ENCODE measurements at regions not wholly inside any gene's neighbourhood (a gene's known extent, or its start where the extent isn't known, plus 50 kb on each side); places are given as distances from the start of the nearest gene placed in this dataset.
"Not testable (repeated sequence)": the region's sequence is repeated elsewhere in the genome, so short reads cannot be mapped to it uniquely, and the experiment has no call there.

DNA sequence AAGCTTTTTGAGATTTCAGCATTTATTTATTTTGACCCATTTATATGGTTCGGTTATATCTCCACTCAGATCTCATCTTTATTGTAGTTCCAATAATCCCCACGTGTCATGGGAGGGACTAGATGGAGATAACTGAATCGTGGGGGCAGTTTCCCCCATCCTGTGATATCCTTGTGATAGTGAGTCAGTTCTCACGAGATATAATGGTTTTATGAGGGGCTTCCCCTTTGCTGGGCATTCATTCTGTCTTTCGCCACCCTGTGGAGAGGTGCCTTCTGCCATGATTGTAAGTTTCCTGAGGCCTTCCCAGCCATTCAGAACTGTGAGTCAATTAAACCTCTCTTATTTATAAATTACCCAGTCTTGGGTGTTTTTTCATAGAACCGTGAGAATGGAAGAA lies 96.5 kb upstream of the PCSK1 start:
- no peak for FAIRE-seq

DNA sequence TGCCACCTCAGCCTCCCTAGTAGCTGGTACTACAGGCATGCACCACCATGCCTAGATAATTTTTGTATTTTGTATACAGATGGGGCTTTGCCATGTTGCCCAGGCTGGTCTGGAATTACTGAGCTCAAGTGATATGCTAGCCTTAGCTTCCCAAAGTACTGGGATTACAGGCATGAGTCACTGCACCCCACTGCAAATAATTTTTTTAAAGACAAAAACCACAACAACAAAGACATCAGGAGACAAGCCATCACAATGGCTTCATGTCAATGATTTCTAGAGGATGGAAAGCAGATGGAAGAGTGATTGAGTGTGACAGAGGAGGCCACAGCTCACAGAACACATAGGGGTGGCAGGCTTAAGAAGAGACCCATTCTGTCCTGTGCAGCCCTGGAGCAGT lies 97.9 kb upstream of the PCSK1 start:
- no peak for FAIRE-seq

DNA sequence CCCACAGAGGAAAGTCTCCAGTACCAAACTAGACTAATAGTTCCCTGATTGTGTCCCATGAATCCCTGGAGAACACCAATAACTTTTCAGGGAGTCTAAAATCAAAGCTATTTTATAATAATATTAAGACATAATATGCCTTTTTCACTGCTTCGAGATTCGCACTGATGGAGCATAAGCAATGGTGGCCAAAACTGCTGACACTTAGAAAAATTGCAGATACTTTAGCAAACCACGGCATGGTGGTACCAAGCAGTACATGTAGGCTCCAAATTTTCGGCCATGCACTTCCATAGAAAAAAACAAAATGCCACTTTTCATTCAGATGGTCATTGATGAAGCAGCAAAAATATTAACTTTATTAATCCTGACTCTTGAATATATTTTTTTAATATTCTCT lies 100.3 kb upstream of the PCSK1 start:
- FAIRE-seq: no peak

DNA sequence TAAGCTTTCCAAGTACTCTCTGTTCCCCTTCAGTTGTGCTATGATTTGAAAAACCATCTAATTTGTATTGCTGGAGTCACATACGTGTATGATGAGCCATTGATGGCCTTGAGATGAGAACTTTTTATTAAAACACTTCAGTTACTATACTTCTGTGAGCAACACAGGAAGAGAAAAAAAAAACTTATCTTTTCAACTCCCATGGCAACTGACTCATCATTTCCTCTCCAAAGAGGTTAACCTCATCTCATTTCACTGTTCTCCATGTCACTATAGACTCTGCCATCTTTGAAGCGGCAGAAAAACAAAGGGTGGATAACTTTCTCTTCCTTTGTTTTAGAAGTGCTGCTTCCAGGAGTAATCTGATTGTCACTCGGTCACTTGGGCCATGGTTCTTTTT lies 104.3 kb upstream of the PCSK1 start:
- no peak for FAIRE-seq

GRCh38 chr5:96538808-96539250 lies 105.8 kb upstream of the PCSK1 start:
- FAIRE-seq: peak; percentile 24

- FAIRE-seq: no peak
Observed at GRCh38 chr5:96546120-96546519, 113.1 kb upstream of the PCSK1 start.

DNA sequence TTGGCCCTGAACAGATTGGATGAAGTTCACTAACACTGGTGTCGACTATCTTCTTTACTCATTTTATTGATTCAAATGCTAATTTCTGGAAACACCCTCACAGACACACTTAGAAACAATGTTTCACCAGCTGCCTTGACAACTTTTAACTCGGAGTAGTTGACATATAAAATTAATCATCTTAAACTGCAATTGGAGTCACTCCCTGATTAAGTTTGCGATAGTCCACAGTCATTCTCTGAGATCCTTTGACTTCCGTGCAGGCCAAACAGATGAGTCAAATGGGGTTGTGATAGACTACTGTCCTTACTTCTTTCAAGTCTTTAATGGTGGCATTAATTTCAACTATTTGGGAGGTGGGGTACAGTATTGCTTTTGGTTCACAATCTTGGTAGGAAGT lies 114.4 kb upstream of the PCSK1 start:
- no peak for FAIRE-seq

GRCh38 chr5:96548905-96549304 lies 113.3 kb upstream of the CAST start:
- FAIRE-seq: no peak

DNA sequence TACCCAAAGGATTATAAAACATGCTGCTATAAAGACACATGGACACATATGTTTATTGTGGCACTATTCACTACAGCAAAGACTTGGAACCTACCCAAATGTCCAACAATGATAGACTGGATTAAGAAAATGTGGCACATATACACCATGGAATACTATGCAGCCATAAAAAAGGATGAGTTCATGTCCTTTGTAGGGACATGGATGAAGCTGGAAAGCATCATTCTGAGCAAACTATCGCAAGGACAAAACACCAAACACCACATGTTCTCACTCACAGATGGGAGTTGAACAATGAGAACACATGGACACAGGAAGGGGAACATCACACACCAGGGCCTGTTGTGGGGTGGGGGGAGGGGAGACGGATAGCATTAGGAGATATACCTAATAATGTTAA lies 101.3 kb upstream of the CAST start:
- not testable (repeated sequence) for FAIRE-seq

- FAIRE-seq: no peak
Observed at GRCh38 chr5:96562614-96563013, 99.6 kb upstream of the CAST start.

- no peak for FAIRE-seq
Observed at GRCh38 chr5:96563816-96564215, 98.4 kb upstream of the CAST start.

- peak; percentile 90 for FAIRE-seq
Observed at GRCh38 chr5:96565582-96566265, 96.5 kb upstream of the CAST start.

GRCh38 chr5:96566833-96567587 lies 95.2 kb upstream of the CAST start:
- no peak for FAIRE-seq

- no peak for FAIRE-seq
Observed at GRCh38 chr5:96569332-96569731, 92.8 kb upstream of the CAST start.

DNA sequence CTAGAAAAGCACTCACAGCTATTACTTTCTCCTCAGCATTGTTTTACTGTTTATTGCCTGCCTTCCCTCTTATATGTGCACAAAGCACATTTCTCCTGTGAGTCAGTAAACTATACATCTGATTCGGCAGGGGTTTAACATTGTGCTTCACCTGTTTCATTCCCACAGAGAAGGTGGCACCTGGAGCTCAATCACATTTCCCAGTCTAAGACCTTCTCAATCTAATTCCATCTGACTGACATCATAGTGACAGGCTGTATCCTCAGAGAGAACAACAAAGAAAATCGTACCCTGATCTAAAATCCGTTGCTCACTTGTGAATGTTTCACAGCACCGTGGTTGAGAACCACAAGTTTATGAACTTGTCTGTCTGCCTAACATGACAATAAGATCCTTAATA lies 92.4 kb upstream of the CAST start:
- FAIRE-seq: no peak

GRCh38 chr5:96572864-96573512 lies 89.2 kb upstream of the CAST start:
- FAIRE-seq: no peak

DNA sequence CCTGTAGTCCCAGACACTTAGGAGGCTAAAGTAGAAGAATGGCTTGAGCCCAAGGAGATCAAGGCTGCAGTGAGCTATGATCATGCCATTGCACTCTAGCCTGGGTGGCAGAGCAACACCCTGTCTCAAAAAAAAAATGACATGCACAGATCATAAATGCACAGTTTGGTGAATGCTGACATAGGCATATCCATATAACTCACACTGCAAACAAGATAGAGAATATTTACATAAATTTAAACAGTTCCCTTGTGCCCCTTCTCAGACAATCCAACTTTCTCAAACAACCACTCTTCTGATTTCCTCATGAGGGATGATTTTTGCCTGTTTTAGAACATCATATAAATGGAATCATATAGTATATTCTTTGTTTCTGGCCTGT lies 88.7 kb upstream of the CAST start:
- no peak for FAIRE-seq

DNA sequence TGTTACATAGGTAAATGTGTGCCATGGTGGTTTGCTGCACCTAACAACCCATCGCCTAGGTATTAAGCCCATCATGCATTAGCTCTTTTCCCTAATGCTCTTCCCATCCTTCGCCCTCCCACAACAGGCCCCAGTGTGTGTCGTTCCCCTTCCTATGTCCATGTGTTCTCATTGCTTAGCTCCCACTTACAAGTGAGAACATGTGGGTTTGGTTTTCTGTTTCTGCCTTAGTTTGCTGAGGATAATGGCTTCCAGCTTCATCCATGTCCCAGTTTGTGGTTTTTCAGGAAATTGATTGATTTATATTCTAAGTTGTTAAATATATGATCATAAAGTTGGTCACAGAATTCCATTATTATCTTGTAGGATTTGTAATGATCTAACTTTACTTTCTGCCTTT lies 85.3 kb upstream of the CAST start:
- FAIRE-seq: no peak

GRCh38 chr5:96577909-96578308 lies 84.3 kb upstream of the CAST start:
- no peak for FAIRE-seq

- FAIRE-seq: no peak
Observed at GRCh38 chr5:96579711-96580110, 82.5 kb upstream of the CAST start.

- FAIRE-seq: no peak
Observed at GRCh38 chr5:96582343-96582742, 79.8 kb upstream of the CAST start.

DNA sequence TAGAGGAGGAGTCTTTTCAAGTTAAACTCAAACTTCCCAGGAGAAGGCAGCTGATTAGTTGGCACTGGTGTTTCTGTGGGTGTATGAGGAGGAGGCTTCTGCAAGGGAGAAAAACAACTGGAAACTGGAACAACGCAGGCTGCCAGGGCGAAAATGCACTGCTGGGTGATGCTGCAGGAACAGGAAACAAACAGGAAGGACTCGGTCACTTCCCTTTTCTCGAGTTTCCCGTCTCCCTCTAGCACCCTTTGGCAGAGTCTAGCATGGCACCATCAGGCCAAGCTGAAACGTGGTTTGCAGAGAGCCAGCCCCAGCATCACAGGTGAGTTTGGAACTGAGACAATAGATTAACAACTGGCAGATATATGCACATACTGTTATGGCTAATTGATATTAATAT lies 77.5 kb upstream of the CAST start:
- no peak for FAIRE-seq

DNA sequence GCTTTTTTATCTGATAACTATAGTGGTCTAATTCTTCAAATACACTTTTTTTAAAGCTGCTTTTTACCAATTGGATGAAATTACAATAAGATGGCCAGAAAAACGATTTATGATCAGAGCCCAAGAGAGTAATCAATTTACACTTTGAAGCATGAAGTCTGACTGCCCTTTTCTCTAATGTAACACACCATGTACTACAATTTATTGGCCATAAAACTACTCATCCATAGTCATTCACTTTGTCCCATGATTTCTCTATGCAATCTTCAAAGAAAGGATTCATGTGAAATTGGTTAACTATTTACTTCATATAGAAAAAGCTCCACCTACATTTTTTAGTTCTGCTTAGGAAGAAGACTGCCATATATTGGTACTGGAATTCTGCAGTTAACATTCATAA lies 73.6 kb upstream of the CAST start:
- no peak for FAIRE-seq

DNA sequence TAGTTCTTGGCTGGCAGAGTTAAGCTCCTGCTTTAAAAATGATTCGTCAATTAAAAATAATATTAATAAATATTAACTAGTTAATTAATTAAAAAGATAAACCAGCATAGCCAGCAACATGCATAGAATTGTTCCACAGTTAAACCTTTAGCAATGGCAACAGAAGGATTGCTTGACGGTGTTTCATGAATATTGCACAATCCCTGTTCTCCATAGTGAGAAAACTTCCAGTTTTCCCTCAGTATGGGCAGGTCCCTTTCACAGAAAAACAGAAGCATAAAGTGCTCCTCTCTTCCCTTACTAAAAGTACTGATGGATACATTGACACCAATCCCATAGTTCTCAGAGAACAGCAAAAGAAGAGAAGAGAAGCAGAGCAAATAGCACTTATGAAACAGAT lies 71.4 kb upstream of the CAST start:
- FAIRE-seq: no peak
